Renal cortex interstitium (tissue), 11 donors: ENCODE measurements at regions not wholly inside any gene's neighbourhood (a gene's known extent, or its start where the extent isn't known, plus 50 kb on each side); places are given as distances from the start of the nearest gene placed in this dataset.

ENCODE experiments used
- DNase-seq, 11 donors: peaks; one replicate each; pipeline ENCODE4 v3.0.0-alpha.2; 2013; ENCODE audit warnings: low read depth in 9 of 11, low spot score in 4 of 11; ENCODE audit errors: extremely low read depth in 1 of 11

- DNase-seq = no peak
These were observed 230.7 kb upstream of the SPRY2 start for GRCh38 chr13:80571346-80572307.

- no peak for DNase-seq
These were observed 222.5 kb upstream of the SPRY2 start for GRCh38 chr13:80563439-80563838.

- DNase-seq = no peak
These were observed 221.7 kb upstream of the SPRY2 start for GRCh38 chr13:80562433-80563156.

GRCh38 chr13:80560609-80561008, 219.7 kb upstream of the SPRY2 start:
- DNase-seq = no peak

GRCh38 chr13:80559944-80560343, 219.0 kb upstream of the SPRY2 start:
- no peak for DNase-seq

GRCh38 chr13:80558074-80558473, 217.1 kb upstream of the SPRY2 start:
- DNase-seq = no peak

- no peak for DNase-seq
These were observed 215.1 kb upstream of the SPRY2 start for GRCh38 chr13:80555796-80556678.

- no peak for DNase-seq
These were observed 212.0 kb upstream of the SPRY2 start for GRCh38 chr13:80552851-80553440.

- peak in 1 of 11 donors; percentile 31 for DNase-seq
These were observed 210.9 kb upstream of the SPRY2 start for GRCh38 chr13:80551650-80552497.

- no peak for DNase-seq
These were observed 210.1 kb upstream of the SPRY2 start for GRCh38 chr13:80550971-80551441.

GRCh38 chr13:80548915-80549314, 208.0 kb upstream of the SPRY2 start:
- no peak for DNase-seq

- DNase-seq = no peak
These were observed 207.2 kb upstream of the SPRY2 start for GRCh38 chr13:80547885-80548825.

GRCh38 chr13:80547341-80547740, 206.4 kb upstream of the SPRY2 start:
- no peak for DNase-seq

GRCh38 chr13:80533175-80533574, 192.2 kb upstream of the SPRY2 start:
- no peak for DNase-seq

- no peak for DNase-seq
These were observed 190.0 kb upstream of the SPRY2 start for GRCh38 chr13:80530902-80531301.

- DNase-seq = no peak
These were observed 189.3 kb upstream of the SPRY2 start for GRCh38 chr13:80530191-80530590.

- DNase-seq = no peak
These were observed 188.8 kb upstream of the SPRY2 start for GRCh38 chr13:80529734-80530133.
